ENCODE measurements at regions not wholly inside any gene's neighbourhood (a gene's known extent, or its start where the extent isn't known, plus 50 kb on each side); places are given as distances from the start of the nearest gene placed in this dataset.

DNA sequence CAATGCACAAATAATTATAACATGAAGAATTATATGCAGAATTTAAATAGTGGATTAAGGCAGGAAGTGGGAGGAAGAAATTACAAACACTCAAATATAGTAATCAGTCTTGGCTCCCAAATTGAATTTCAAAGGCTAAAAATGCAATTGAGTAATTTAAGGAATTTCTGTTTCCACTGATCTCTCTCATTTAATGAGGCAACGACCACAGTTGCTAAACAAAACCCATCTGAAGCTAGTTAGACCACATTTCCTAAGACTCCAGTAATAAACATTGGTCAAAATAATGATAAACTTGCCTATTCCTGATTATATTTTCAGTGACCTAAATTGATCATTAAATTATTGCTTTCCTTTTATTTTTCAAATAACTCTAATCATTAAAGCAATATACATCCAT is 174.3 kb upstream of the GRIN3A start:
- TF ChIP-seq CTCF (conservative IDR thresholded peaks at IDR 0.05 in 1 of 2, IDR thresholded peaks at IDR 0.05 in 1 of 2; ENCODE audit: low read depth in 1 of 2, low read length in 2 of 2) (no peak), EZH2 (IDR thresholded peaks at IDR 0.05; ENCODE audit: low read length, missing control alignments) (no peak)

All from fibroblast of lung (primary cell).